ENCODE measurements at regions not wholly inside any gene's neighbourhood (a gene's known extent, or its start where the extent isn't known, plus 50 kb on each side); places are given as distances from the start of the nearest gene placed in this dataset.

DNA sequence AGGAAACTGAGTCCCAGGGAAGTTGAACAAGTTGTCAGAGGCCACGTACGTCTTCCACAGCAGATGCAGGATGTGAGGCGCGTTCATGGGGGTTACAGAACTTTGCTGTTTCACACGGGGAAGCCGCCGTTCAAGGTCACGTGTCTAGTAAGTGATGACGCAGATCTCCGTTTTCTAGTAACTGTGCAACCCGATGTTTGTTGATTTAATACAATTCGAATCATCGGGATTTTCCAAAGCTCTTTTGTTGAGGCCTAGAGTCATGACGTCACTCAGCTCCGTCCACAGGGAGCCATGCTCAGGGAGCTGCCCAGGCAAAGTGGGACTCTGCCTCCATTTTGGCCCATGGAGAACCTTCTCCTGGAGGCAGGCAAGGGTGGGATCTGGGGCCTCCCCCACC is 1121.8 kb downstream of the TBC1D22A start:
- no peak for TF ChIP-seq POLR2A (IDR thresholded peaks at IDR 0.05)
- TF ChIP-seq, protein P1, sequence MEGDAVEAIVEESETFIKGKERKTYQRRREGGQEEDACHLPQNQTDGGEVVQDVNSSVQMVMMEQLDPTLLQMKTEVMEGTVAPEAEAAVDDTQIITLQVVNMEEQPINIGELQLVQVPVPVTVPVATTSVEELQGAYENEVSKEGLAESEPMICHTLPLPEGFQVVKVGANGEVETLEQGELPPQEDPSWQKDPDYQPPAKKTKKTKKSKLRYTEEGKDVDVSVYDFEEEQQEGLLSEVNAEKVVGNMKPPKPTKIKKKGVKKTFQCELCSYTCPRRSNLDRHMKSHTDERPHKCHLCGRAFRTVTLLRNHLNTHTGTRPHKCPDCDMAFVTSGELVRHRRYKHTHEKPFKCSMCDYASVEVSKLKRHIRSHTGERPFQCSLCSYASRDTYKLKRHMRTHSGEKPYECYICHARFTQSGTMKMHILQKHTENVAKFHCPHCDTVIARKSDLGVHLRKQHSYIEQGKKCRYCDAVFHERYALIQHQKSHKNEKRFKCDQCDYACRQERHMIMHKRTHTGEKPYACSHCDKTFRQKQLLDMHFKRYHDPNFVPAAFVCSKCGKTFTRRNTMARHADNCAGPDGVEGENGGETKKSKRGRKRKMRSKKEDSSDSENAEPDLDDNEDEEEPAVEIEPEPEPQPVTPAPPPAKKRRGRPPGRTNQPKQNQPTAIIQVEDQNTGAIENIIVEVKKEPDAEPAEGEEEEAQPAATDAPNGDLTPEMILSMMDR (IDR thresholded peaks at IDR 0.05): no peak
